Adrenal gland (tissue), 5 donors: ENCODE measurements at regions not wholly inside any gene's neighbourhood (a gene's known extent, or its start where the extent isn't known, plus 50 kb on each side); places are given as distances from the start of the nearest gene placed in this dataset.
"Not testable (repeated sequence)": the region's sequence is repeated elsewhere in the genome, so short reads cannot be mapped to it uniquely, and the experiment has no call there.

Experiments
- POLR2A ChIP-seq, 2 donors: fragments of 450-650 bp; IDR thresholded peaks; one replicate each; pipeline ENCODE4 v1.6.1; 2017; ENCODE audit warnings: antibody characterized with exemption in 2 of 2, mild to moderate bottlenecking in 2 of 2, moderate library complexity in 1 of 2
- TF ChIP-seq, protein P1 (sequence below), 6 experiments: fragments of 450-650 bp in 4 of 6; fragments of 200-600 bp in 2 of 6; sonication (generic) in 1 of 6; IDR thresholded peaks; 1 replicate in 5 of 6; 2 replicates in 1 of 6; pipeline versions ENCODE4 v1.5.1 to v1.8.0; 2016 to 2021; ENCODE audit warnings: antibody characterized with exemption in 6 of 6, mild to moderate bottlenecking in 2 of 6, moderate library complexity in 1 of 6
- donor health status: DM: no; HTN: no; CAD: no.

GRCh38 chr6:63053206-63053605 is 158.1 kb upstream of the FKBP1C start:
- TF ChIP-seq, protein P1, sequence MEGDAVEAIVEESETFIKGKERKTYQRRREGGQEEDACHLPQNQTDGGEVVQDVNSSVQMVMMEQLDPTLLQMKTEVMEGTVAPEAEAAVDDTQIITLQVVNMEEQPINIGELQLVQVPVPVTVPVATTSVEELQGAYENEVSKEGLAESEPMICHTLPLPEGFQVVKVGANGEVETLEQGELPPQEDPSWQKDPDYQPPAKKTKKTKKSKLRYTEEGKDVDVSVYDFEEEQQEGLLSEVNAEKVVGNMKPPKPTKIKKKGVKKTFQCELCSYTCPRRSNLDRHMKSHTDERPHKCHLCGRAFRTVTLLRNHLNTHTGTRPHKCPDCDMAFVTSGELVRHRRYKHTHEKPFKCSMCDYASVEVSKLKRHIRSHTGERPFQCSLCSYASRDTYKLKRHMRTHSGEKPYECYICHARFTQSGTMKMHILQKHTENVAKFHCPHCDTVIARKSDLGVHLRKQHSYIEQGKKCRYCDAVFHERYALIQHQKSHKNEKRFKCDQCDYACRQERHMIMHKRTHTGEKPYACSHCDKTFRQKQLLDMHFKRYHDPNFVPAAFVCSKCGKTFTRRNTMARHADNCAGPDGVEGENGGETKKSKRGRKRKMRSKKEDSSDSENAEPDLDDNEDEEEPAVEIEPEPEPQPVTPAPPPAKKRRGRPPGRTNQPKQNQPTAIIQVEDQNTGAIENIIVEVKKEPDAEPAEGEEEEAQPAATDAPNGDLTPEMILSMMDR (IDR thresholded peaks at IDR 0.05): not testable (repeated sequence)
- not testable (repeated sequence) for TF ChIP-seq POLR2A (IDR thresholded peaks at IDR 0.05)
